Stimulated activated CD4-positive, alpha-beta T cell treated with anti-CD3 and anti-CD28 coated beads, Interleukin-1b, Interleukin-23, amount 100 ng/mL, for 4 hours (primary cell): ENCODE measurements at regions not wholly inside any gene's neighbourhood (a gene's known extent, or its start where the extent isn't known, plus 50 kb on each side); places are given as distances from the start of the nearest gene placed in this dataset.
A peak's percentile ranks its signal among the peaks of the same experiment; 100 is the strongest.
"Not testable (repeated sequence)": the region's sequence is repeated elsewhere in the genome, so short reads cannot be mapped to it uniquely, and the experiment has no call there.

ENCODE experiments used
- DNase-seq, 2 donors: peaks; one replicate each; pipeline ENCODE4 v3.0.0-alpha.2; 2020; ENCODE audit warnings: low read depth in 2 of 2

GRCh38 chr5:1652873-1653697 is 129.3 kb upstream of the LPCAT1 start:
- DNase-seq, result no peak

GRCh38 chr5:1651971-1652872 is 128.5 kb upstream of the LPCAT1 start:
- no peak for DNase-seq

DNA sequence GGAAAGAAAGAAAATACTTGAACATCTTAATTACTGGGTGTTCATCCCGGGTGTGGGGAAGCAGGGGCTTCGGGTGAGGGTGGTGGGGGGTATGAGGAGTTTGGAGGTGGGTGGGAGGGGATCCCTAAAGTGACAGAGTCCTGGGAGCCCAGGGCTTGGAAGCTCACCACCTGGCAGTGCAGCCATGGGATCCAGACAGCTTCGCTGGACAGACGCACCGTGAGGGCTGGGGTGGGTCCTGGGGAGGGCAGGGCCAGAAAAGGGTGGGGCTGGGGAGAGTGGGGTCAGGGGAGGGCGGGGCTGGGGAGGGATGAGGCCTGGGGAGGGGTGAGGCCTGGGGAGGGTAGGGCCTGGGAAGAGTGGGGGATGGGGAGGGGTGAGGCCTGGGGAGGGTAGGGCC is 127.5 kb upstream of the LPCAT1 start:
- no peak for DNase-seq

GRCh38 chr5:1649554-1649953 is 125.8 kb upstream of the LPCAT1 start:
- no peak for DNase-seq

DNA sequence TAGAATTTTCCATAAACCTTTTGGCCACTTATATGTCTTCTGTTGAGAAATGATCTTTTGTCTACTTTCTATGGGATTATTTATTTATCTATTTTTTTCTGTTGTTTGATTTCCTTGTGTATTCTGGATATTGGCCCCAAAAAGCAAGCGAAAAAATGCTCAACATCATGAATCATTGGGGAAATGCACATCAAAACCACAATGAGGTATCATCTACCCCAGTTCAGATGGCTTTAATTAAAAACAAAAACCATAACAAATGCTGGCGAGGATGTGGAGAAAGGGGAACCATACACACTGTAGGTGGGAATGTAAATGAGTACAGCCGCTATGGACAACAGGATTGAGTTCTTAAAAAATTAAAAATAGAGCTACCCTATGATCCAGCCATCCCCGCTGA is 125.0 kb upstream of the LPCAT1 start:
- no peak for DNase-seq

DNA sequence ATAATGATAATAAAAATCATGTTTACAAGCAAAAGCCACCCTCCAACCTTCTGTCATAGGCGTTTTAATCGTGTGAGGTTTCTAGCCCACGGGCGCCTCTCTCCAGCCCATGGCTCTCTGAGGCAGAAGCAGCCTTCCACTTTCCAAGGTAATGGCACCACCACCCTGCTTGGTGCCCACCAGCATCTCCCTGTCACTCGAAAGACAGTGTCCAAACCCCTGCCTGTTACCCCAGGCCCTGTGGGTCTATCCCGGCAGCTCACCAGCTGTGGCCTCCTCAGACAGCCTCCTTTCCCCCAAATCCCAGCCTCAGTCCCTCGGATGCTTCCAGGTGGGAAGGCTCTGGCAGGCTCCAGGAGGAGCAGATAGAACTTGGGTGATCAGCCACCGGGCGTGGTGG is 123.8 kb upstream of the LPCAT1 start:
- no peak for DNase-seq

DNA sequence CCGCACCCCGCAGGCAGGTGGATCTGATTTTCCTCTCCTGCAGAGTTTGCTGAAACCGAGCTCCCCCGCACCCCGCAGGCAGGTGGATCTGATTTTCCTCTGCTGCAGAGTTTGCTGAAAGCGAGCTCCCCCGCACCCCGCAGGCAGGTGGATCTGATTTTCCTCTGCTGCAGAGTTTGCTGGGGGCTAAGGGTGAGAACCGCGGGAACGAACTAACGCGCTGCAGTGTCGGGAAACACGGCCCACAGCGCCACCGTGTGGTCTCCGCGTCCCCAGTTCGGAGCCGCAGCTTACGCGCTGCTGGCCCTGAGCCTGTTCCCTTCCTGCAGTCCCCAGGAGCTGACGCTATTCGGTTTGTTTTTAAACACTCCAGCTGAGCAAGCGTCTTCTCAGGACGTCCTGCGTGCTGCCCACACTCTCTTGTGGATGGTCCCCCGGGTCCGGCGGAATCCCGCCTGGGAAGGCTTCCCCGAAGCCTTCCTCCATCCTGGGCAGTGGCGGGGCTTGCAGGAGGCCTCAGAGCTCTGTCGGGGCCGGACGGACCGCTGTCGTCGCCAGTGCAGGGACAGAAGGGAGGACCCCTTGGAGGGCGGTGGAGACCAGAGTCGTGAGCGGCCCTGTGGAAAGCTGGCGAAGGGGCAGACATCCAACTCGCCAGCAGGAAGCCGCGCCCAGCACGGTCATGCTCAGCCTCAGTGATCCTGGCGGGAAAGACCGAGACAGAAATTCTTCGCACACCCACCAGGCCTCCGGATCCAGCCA is 121.2 kb upstream of the LPCAT1 start:
- DNase-seq, result peak; percentile 78 to 79

DNA sequence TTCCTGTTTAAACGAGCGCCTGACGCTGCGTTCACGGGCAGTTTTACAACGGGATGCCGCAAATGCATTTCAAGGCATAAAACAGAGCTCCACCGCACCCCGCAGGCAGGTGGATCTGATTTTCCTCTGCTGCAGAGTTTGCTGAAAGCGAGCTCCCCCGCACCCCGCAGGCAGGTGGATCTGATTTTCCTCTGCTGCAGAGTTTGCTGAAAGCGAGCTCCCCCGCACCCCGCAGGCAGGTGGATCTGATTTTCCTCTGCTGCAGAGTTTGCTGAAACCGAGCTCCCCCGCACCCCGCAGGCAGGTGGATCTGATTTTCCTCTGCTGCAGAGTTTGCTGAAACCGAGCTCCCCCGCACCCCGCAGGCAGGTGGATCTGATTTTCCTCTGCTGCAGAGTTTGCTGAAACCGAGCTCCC is 120.6 kb upstream of the LPCAT1 start:
- DNase-seq, result not testable (repeated sequence)

- DNase-seq, result no peak
Observed at GRCh38 chr5:1643651-1644392, 120.1 kb upstream of the LPCAT1 start.

DNA sequence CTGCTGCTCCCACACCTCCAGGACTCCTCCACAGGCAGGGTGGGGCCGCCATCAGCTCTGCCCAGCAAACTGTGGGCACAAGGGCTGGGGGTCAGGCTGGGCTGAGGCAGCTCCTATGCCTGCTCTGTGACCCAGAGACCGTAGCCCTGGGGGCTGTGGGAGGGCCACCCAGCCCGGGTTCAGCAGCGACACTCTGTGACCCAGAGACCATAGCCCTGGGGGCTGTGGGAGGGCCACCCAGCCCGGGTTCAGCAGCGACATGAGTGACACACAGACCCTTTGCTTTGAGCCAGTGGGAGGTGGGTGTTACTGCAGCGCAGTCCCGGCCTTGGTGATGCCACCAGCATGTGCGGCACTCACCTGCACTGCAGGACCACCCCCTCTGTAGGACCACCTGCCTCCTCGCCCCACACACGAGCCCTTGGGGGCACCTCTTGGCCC is 118.9 kb upstream of the LPCAT1 start:
- DNase-seq, result no peak

GRCh38 chr5:1642221-1642620 is 118.5 kb upstream of the LPCAT1 start:
- DNase-seq, result no peak

DNA sequence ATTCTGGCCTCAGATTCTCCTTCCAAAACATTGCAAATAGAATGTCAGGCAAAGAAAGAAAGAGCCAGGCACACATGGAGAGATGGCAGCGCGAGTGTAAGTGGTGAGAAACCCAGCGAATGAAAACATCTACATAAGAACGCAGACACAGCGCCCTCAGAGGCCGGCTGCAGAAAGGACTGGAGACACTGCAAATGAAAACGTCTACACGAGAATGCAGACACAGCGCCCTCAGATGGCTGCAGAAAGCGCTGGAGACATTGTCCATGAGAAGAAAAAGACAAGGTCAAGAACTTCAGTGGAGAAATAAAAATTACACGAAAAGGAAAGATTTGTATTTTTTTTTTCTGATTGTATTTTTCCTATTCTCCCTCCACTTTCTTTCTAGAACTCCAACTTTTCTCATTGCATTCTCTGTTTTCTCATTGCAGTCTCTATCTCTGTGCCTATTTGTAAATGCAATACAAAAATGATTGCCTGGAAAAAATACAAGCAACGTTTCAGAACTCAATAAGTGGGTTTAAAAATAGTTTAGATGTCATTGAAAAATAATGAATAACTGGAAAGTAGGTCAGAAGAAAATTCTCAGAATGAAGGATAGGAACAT is 117.9 kb upstream of the LPCAT1 start:
- DNase-seq, result peak; percentile 40 to 55

- no peak for DNase-seq
Observed at GRCh38 chr5:1641041-1641440, 117.3 kb upstream of the LPCAT1 start.

DNA sequence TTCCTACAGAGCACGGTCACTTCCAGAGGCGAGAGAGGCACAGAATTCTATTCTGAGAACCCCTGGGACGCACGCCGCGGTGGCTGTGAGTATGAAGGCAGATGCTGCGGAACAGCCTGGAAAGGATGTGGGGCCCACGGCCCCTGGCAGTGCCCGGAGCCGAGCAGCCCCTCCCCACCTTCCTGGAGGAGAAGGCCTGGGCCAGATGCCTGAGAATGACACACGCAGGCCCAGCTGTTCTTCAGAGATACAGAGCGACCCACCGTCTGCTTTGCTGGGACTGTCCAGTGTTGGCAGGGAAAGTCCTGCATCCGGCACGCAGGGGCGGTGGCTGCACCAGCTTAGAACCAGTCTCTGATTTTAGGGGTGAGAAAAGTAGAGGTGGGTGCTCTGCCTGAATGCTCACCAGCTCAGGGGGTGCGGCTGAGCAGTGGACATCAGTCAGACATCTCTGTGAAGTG is 116.7 kb upstream of the LPCAT1 start:
- no peak for DNase-seq

- no peak for DNase-seq
Observed at GRCh38 chr5:1639757-1640156, 116.0 kb upstream of the LPCAT1 start.

DNA sequence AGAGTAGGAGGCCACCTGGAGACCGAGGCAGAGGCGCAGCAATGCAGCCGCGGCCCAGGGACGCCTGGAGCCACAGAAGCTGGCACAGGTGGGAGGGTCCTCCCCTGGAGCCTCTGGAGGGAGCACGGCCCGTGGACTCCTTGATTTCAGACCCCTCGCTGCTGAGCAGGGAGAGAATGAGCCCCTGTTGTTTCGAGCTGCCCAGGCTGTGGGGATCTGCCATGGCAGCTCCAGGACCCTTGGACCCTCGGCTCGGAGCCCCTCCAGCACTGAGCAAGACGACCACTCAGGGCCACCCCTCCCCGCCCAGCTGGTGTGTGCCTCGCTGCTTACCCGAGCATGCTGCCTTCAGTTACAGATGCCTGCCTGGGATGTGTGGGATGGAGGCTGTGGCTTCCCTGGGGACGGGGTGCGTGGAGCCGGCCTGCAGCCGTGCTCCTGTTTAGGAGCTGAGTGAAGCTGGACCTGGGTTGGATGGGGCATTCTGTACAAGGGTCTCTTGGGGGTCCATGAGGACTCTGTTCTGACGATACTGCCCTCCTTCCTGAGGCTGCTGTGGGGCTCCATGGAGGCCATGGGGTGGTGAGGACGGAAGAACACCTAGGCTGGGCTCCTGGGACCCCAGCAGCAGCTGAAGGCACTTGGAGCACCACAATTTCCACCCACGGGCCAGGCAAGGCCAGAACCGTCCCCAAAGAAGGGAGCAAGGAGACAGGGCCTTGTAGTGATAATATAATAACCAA is 115.1 kb upstream of the LPCAT1 start:
- no peak for DNase-seq

DNA sequence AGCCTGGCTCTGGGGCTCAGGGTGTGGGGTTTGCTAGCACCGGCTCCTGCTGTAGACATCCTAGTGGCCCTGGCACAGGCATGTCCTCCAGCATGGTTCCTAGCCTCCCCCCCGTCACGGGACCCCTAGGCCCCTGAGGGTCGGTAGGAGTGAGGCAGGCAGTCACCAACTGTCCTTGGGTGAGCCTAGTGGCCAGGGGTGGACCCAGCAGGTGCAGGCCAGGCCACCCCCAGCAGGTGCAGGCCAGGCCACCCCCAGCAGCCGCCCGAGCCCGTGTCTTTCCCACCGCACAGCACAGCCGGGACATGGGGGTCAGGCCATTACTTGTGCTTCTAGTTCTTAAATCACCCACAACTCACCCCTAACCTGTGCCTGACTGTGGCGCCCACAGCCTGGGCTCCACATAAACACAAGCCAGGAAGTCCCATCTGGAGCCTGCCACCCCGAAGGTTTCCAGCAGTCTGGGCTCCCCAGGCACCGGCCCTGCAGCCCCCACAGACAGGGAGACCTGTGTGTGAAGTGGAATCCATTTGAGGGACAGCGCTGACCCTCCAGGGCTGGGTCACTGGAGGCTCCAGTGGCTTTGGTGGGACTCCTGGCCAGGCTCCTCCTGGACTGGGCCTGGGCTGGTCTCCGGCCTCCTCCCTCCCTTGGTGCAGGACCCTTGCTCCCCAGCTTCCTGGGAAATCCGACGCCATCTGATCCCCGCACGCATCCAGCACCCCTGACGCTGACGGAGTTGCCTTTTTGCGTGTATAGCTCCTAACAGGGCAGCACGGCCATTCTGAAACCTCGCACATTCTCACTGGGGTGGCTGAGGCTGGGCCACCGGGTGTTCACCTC is 114.1 kb upstream of the LPCAT1 start:
- DNase-seq, result no peak

DNA sequence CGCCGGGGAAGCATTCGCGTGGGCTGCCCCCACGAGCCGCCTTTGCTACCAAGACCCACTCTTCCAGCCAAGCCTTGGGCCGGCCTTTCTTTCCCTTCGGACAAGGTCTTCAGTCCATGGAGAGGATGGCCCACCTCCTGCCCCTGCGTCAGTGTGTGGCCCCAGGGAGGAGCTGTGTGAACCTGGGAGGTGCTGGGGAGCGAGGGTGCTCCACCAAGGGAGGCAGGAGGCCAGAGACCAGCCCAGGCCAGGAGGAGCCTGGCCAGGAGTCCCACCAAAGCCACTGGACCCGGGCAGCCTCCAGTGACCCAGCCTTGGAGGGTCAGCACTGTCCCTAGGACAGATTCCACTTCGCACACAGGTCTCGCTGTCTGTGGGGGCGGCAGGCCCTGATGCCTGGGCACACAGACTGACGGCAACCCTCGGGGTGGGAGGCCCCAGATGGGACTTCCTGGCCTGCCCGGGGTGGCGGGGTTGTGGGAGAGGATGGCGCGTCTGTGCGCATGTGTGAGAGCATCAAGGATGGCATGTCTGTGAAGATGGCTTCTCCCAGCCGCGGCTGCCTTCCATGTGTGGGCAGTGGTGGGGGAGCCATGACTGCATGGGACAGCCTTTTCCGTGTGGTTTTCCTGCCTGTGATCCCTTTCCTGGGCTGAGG is 113.3 kb upstream of the LPCAT1 start:
- no peak for DNase-seq
